ENCODE measurements at regions not wholly inside any gene's neighbourhood (a gene's known extent, or its start where the extent isn't known, plus 50 kb on each side); places are given as distances from the start of the nearest gene placed in this dataset.

DNA sequence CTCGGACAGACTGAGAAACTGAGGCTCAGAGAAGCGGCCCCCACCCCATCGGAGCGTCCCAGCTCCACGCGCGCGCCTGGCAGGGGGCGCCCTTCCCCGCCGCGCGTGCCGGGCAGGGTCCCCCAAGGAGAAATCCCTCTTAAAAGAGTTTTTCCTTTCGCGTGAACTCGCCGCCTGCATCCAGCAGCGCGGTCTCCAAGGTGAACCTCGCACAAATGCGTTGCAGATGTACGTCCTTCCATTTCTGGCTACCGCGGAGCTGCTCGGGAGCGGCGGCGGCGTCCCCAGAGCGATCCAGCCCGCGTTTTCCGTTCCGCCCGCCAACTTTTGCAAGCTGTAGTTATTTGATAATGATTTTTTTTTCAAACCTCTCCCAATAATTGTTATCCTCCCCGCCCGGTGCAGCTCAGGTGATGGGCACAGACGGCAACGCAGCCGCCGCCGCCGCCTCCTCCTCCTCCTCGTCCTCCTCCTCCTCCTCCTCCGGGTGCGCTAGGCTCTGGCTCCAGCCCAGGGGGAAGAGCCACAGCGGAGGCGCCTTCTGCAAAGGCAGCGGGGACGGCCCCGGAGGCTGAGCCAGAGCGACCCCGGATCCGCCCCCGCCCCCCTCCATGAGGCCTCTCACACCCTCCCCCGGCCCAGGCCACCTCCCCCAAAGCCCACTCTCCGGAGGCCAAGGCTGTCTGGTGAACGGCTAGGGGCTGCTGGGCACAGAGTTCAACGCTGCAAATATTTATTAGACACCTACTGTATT is 74.0 kb upstream of the CUX1 start:
- peak overlapping the region; percentile 32 for H3K27ac Mint-ChIP-seq
- H3K79me2 ChIP-seq (ENCODE audit: control insufficient read depth, insufficient read depth, low read length), result peaks cover 5% of the 10 kb centered on the region
- TF ChIP-seq, protein P1, sequence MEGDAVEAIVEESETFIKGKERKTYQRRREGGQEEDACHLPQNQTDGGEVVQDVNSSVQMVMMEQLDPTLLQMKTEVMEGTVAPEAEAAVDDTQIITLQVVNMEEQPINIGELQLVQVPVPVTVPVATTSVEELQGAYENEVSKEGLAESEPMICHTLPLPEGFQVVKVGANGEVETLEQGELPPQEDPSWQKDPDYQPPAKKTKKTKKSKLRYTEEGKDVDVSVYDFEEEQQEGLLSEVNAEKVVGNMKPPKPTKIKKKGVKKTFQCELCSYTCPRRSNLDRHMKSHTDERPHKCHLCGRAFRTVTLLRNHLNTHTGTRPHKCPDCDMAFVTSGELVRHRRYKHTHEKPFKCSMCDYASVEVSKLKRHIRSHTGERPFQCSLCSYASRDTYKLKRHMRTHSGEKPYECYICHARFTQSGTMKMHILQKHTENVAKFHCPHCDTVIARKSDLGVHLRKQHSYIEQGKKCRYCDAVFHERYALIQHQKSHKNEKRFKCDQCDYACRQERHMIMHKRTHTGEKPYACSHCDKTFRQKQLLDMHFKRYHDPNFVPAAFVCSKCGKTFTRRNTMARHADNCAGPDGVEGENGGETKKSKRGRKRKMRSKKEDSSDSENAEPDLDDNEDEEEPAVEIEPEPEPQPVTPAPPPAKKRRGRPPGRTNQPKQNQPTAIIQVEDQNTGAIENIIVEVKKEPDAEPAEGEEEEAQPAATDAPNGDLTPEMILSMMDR (IDR thresholded peaks at IDR 0.05), result peak; percentile 67
- no peak for TF ChIP-seq EZH2 (IDR thresholded peaks at IDR 0.05; ENCODE audit: borderline replicate concordance, insufficient read depth, low read depth, low read length, poor library complexity, severe bottlenecking)
- peak overlapping the region; percentile 83 for H3K4me3 Mint-ChIP-seq
- peak overlapping the region; percentile 71 for H3K9ac ChIP-seq (ENCODE audit: low read length)
- ATAC-seq (ENCODE audit: low read depth) (peak; percentile 44), DNase-seq (peak; percentile 78)
- H3K9me3 ChIP-seq (ENCODE audit: control extremely low read depth in 1 of 3, control insufficient read depth in 2 of 3, insufficient read depth in 1 of 3, low read length in 2 of 3), result no peaks in the 10 kb centered on the region
- H4K20me1 ChIP-seq (ENCODE audit: control insufficient read depth, insufficient read depth, low read length, poor library complexity, severe bottlenecking), result no peaks in the 10 kb centered on the region
- H3K4me3 ChIP-seq (ENCODE audit: control extremely low read depth in 1 of 5, extremely low read depth in 1 of 5, insufficient read depth in 1 of 5, low read depth in 2 of 5, low read length in 4 of 5), result peak overlapping the region; percentile 1 to 62 (median 57)
- POLR2A ChIA-PET, result interaction anchor here (1.0 to 1.1 kb wide), 2 partner anchors 71 to 74 kb away, joined by 4 to 5 read pairs; partner anchors contain the start of gene CUX1
- peak overlapping the region; percentile 72 for H2AFZ ChIP-seq (ENCODE audit: insufficient read depth, low read depth, low read length, poor library complexity, severe bottlenecking)
- H3K36me3 ChIP-seq (replicated peaks in 1 of 2; ENCODE audit: control extremely low read depth in 1 of 2, control insufficient read depth in 1 of 2, extremely low read depth in 1 of 2, insufficient read depth in 2 of 2, low read length in 1 of 2), result no peaks in the 10 kb centered on the region
- no peaks in the 10 kb centered on the region for H3K27me3 Mint-ChIP-seq
- H3K4me1 ChIP-seq (ENCODE audit: control insufficient read depth in 2 of 2, insufficient read depth in 2 of 2, low read length in 2 of 2), result peaks cover 42 to 63% of the 10 kb centered on the region in 2 donors
- intact Hi-C loops (cut with micrococcal nuclease), result loop anchor here (1.0 to 5.0 kb wide), 3 partner anchors 56 to 113 kb away; no protein-coding TSS in a partner anchor
- CTCF ChIA-PET, result interaction anchor here (0.7 to 3.0 kb wide), 16 partner anchors 8 to 527 kb away, joined by 3 to 25 read pairs (median 4); partner anchors contain the start of gene CUX1
- H3K27ac ChIP-seq (ENCODE audit: low read length in 2 of 2), result no peak overlapping the region
- peaks cover 0 to 8% (median 0%) of the 10 kb centered on the region in 4 experiments for H3K27me3 ChIP-seq (replicated peaks in 1 of 4; ENCODE audit: control extremely low read depth in 1 of 4, control insufficient read depth in 3 of 4, insufficient read depth in 4 of 4, low read length in 3 of 4)
- no peaks in the 10 kb centered on the region for H3K9me3 Mint-ChIP-seq (ENCODE audit: insufficient read depth)
- H3K4me1 Mint-ChIP-seq, result peaks cover 51% of the 10 kb centered on the region
- peak overlapping the region; percentile 94 for H3K4me2 ChIP-seq (replicated peaks; ENCODE audit: low read depth, low read length, poor library complexity, severe bottlenecking)
- WGBS (ENCODE audit: insufficient coverage), result under 1% methylated on average over 44 of the region's 60 CpGs

GRCh38 chr7:101743995-101744360 is 73.4 kb upstream of the CUX1 start:
- Histone ChIP-seq H3K4me3 (ENCODE audit: control extremely low read depth in 1 of 5, extremely low read depth in 1 of 5, insufficient read depth in 1 of 5, low read depth in 2 of 5, low read length in 4 of 5) (peak overlapping the region in 4 of 5 experiments; percentile 51 to 62 (median 58)), H3K27me3 (replicated peaks in 1 of 4; ENCODE audit: control extremely low read depth in 1 of 4, control insufficient read depth in 3 of 4, insufficient read depth in 4 of 4, low read length in 3 of 4) (peaks cover 0 to 8% (median 0%) of the 10 kb centered on the region in 4 experiments), H3K36me3 (replicated peaks in 1 of 2; ENCODE audit: control extremely low read depth in 1 of 2, control insufficient read depth in 1 of 2, extremely low read depth in 1 of 2, insufficient read depth in 2 of 2, low read length in 1 of 2) (no peaks in the 10 kb centered on the region), H3K27ac (ENCODE audit: low read length in 2 of 2) (no peak overlapping the region), H2AFZ (ENCODE audit: insufficient read depth, low read depth, low read length, poor library complexity, severe bottlenecking) (peak overlapping the region; percentile 72), H3K4me1 (ENCODE audit: control insufficient read depth in 2 of 2, insufficient read depth in 2 of 2, low read length in 2 of 2) (peaks cover 42 to 63% of the 10 kb centered on the region in 2 donors), H3K9me3 (ENCODE audit: control extremely low read depth in 1 of 3, control insufficient read depth in 2 of 3, insufficient read depth in 1 of 3, low read length in 2 of 3) (no peaks in the 10 kb centered on the region), H3K4me2 (replicated peaks; ENCODE audit: low read depth, low read length, poor library complexity, severe bottlenecking) (peak overlapping the region; percentile 94), H4K20me1 (ENCODE audit: control insufficient read depth, insufficient read depth, low read length, poor library complexity, severe bottlenecking) (no peaks in the 10 kb centered on the region), H3K9ac (ENCODE audit: low read length) (peak overlapping the region; percentile 71), H3K79me2 (ENCODE audit: control insufficient read depth, insufficient read depth, low read length) (peaks cover 5% of the 10 kb centered on the region)
- Mint-ChIP-seq H3K27me3 (no peaks in the 10 kb centered on the region), H3K9me3 (ENCODE audit: insufficient read depth) (no peaks in the 10 kb centered on the region), H3K27ac (no peak overlapping the region), H3K4me1 (peaks cover 51% of the 10 kb centered on the region), H3K4me3 (peak overlapping the region; percentile 83)
- WGBS (ENCODE audit: insufficient coverage), result 39% methylated on average over 9 of the region's 12 CpGs
- intact Hi-C loops (cut with micrococcal nuclease), result loop anchor here (1.0 to 5.0 kb wide), 3 partner anchors 57 to 112 kb away; no protein-coding TSS in a partner anchor
- ChIA-PET POLR2A (interaction anchor here (0.5 to 1.1 kb wide), 4 partner anchors 71 to 349 kb away, joined by 4 to 5 read pairs (median 4); partner anchors contain the start of gene CUX1), CTCF (interaction anchor here (0.7 to 3.0 kb wide), 16 partner anchors 9 to 526 kb away, joined by 3 to 25 read pairs (median 4); partner anchors contain the start of gene CUX1)
- TF ChIP-seq, protein P1 (IDR thresholded peaks at IDR 0.05), result no peak
- TF ChIP-seq EZH2 (IDR thresholded peaks at IDR 0.05; ENCODE audit: borderline replicate concordance, insufficient read depth, low read depth, low read length, poor library complexity, severe bottlenecking), result no peak
- no peak for ATAC-seq (ENCODE audit: low read depth)
- DNase-seq, result peak; percentile 37
